Immature natural killer cell (primary cell): ENCODE measurements at regions not wholly inside any gene's neighbourhood (a gene's known extent, or its start where the extent isn't known, plus 50 kb on each side); places are given as distances from the start of the nearest gene placed in this dataset.

Experiments
- DNase-seq, 3 donors: peaks; one replicate each; pipeline ENCODE4 v3.0.0; 2022; ENCODE audit warnings: mixed read lengths in 1 of 3
- H3K27ac Mint-ChIP-seq, 6 donors: one replicate each; pipeline ENCODE4 v1.8.0; 2020; ENCODE audit warnings: mixed read lengths in 6 of 6, mild to moderate bottlenecking in 5 of 6, inconsistent platforms in 4 of 6, moderate library complexity in 3 of 6
- H3K27me3 Mint-ChIP-seq, 3 donors: one replicate each; pipeline ENCODE4 v1.8.0; 2020 to 2021; ENCODE audit warnings: low read depth in 3 of 3, mild to moderate bottlenecking in 3 of 3, mixed read lengths in 3 of 3, moderate library complexity in 3 of 3, inconsistent platforms in 1 of 3
- H3K36me3 Mint-ChIP-seq, 3 donors: one replicate each; pipeline ENCODE4 v1.8.0; 2020; ENCODE audit warnings: mixed read lengths in 3 of 3, inconsistent platforms in 2 of 3, mild to moderate bottlenecking in 2 of 3
- H3K4me1 Mint-ChIP-seq, 2 donors: one replicate each; pipeline ENCODE4 v1.8.0; 2020; ENCODE audit warnings: inconsistent platforms in 2 of 2, mild to moderate bottlenecking in 2 of 2, mixed read lengths in 2 of 2, moderate library complexity in 1 of 2
- H3K4me3 Mint-ChIP-seq, 5 donors: one replicate each; pipeline ENCODE4 v1.8.0; 2020; ENCODE audit warnings: mild to moderate bottlenecking in 5 of 5, mixed read lengths in 5 of 5, inconsistent platforms in 3 of 5, moderate library complexity in 3 of 5
- H3K9me3 Mint-ChIP-seq, 6 donors: one replicate each; pipeline ENCODE4 v1.8.0; 2020; ENCODE audit warnings: mild to moderate bottlenecking in 6 of 6, mixed read lengths in 6 of 6, inconsistent platforms in 4 of 6, moderate library complexity in 3 of 6

DNA sequence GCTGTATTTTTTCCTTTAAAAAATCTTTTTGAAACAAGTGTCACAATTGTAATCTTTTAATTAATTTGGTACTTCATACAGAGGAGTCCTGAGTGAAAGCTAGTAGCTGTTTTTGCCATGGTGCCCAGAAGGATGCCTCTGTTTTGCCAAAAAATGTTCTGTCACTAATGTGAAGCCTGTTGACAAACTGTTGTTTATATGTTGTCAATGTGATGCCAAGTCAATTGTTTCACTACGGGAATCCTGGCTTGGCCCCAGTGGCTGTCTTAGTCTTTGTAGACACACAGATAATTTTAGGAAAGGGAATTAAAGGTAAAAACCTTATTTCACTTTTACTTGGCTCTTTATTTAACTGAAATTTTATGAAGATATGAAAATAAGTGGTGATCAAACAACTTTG, 706.4 kb upstream of the MMS22L start:
- H3K36me3 Mint-ChIP-seq, result no peaks in the 10 kb centered on the region
- H3K27ac Mint-ChIP-seq, result no peak overlapping the region
- H3K9me3 Mint-ChIP-seq, result peaks cover 1 to 15% (median 6%) of the 10 kb centered on the region in 6 donors
- H3K27me3 Mint-ChIP-seq, result no peaks in the 10 kb centered on the region
- DNase-seq, result no peak
- H3K4me1 Mint-ChIP-seq, result no peaks in the 10 kb centered on the region
- H3K4me3 Mint-ChIP-seq, result no peak overlapping the region

DNA sequence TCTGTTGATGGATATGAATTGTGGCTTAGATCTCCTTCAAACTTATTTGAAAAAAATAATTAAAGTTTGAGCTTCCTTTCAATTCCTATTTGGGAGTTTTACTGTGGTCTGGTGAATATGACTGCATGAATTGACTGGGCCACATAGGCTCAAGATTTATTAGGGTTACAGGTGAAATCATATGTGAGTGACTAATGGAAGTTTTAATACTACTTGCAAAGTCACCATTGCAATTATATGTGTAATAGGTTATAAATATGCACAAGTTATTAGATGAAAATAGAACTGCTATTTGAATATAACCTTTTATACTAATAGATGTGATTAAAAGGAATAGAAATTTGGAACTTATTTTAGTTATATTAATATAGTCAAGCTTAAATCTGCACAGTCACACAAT, 712.1 kb upstream of the MMS22L start:
- Mint-ChIP-seq H3K27ac (no peak overlapping the region), H3K4me1 (no peaks in the 10 kb centered on the region), H3K4me3 (no peak overlapping the region), H3K27me3 (peaks cover 0 to 1% (median 0%) of the 10 kb centered on the region in 3 donors), H3K36me3 (no peaks in the 10 kb centered on the region), H3K9me3 (peaks cover 0 to 13% (median 4%) of the 10 kb centered on the region in 6 donors)
- DNase-seq, result no peak

DNA sequence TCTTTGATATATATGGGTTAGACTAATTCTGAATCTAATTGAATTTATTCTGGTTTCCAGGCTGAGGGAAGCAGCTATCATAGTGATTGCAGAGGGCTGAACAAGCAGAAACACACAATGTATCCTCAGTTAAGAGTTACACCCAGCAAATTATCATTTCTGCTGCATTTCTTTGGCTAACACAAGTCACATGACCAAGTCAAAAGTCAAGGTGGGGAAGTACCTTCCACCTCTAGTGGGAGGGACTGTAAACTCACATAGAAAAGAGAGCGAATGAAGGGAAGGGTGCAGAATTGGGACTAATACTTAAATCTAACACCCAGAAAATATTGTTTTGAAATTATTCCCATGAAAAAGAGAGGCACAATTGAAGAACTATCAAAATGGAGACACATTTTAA, 719.7 kb upstream of the MMS22L start:
- Mint-ChIP-seq H3K4me3 (no peak overlapping the region), H3K27ac (no peak overlapping the region), H3K4me1 (no peaks in the 10 kb centered on the region), H3K9me3 (peaks cover 0 to 25% (median 9%) of the 10 kb centered on the region in 6 donors), H3K36me3 (no peaks in the 10 kb centered on the region), H3K27me3 (peaks cover 0 to 2% (median 0%) of the 10 kb centered on the region in 3 donors)
- no peak for DNase-seq

DNA sequence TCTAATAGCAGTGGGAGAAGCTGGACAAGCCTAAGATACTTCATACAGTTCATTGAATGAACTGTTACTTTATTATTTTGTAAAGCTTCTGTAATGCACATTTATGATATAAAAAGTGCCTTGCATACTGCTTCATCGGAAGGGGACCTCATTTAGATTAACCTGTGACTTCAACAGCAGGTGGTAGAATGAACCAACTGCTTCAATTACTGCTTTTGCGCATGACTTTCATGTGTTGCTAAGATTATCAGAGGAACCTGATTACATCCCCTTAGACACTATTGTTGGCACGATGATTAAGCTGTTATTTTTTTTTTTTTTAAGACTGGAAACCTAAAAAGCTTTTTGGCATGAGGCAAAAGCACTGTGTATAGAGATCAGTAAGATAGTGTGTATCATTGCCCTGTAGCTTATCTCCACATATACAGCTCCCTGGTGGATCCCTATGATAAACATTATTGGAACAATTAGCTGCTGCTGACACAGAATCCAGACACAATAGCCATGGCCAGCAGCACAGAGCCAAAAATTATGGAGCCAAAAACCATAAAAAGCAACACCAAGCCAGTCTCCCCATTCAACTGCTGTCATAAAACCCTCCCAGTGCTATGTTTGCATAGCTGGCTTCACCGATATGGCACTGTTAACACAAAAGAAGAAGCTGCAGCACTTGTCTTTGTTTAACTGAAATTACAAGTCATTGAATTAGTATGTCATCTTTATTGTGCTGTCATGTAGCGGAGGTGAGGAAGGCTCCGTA, 731.6 kb upstream of the MMS22L start:
- Mint-ChIP-seq H3K4me3 (no peak overlapping the region), H3K27me3 (no peaks in the 10 kb centered on the region), H3K4me1 (no peaks in the 10 kb centered on the region), H3K27ac (no peak overlapping the region), H3K9me3 (peaks cover 0 to 37% (median 14%) of the 10 kb centered on the region in 6 donors), H3K36me3 (no peaks in the 10 kb centered on the region)
- DNase-seq, result no peak

DNA sequence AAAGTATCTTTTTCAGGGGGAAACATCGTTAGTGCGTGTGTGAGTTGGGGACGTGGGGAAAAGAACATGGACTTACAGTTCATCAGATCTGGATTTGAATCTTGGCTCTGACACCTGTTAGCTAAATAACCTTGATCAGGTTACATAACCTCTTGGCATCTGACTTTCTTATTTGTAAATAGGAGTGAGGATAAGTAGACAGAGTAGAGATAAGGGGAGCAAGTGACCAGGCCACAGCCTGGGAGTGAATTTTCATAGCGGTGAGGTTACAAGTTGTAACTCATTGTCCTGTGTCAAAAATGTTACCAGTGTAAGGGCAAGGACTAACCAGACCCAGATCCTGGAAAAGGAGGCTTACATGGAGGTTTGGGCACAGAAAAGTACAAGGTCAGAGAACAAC, 733.5 kb upstream of the MMS22L start:
- H3K4me1 Mint-ChIP-seq, result no peaks in the 10 kb centered on the region
- H3K27ac Mint-ChIP-seq, result no peak overlapping the region
- H3K27me3 Mint-ChIP-seq, result no peaks in the 10 kb centered on the region
- no peak for DNase-seq
- H3K9me3 Mint-ChIP-seq, result peaks cover 0 to 24% (median 11%) of the 10 kb centered on the region in 6 donors
- no peaks in the 10 kb centered on the region for H3K36me3 Mint-ChIP-seq
- no peak overlapping the region for H3K4me3 Mint-ChIP-seq

DNA sequence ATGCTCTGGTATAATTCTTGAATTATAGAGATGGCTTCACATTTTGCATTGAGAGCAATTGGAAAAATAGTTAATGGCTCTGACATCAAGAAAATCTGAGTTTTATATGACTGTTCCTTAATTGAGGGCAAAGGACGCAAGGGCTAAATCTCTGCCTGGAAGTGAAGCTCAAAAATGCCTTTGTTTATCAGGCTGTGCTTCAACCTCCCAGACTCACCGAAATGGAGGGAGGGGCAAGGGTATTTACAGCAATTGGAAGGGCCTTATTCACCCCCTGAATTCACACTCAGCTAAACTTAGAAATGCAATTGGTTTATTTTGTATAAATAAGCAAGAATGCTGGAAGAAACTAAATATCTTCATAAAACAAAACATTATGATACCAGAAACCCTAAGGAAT, 737.2 kb upstream of the MMS22L start:
- DNase-seq, result no peak
- no peak overlapping the region for H3K4me3 Mint-ChIP-seq
- peaks cover 2 to 33% (median 12%) of the 10 kb centered on the region in 6 donors for H3K9me3 Mint-ChIP-seq
- H3K27me3 Mint-ChIP-seq, result peaks cover 0 to 2% (median 0%) of the 10 kb centered on the region in 3 donors
- no peaks in the 10 kb centered on the region for H3K36me3 Mint-ChIP-seq
- no peak overlapping the region for H3K27ac Mint-ChIP-seq
- H3K4me1 Mint-ChIP-seq, result no peaks in the 10 kb centered on the region

DNA sequence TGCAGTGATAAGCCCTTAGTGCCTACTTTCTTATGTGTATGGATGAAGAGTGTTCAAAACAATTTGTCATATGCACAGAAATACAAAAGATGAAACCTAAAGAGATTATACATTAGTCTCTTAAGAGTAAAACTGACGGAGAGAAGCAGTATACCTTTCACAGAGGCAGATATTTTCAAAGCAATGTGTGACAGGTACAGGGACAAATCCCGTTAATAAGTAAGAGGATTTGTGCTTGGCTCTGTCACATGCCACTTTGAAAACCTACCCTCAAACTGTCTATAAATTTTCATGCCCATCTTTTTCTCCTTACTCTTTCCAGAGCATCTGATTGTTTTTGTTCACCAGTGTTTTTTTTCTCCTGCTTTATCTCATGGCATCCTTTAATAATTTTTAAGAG, 741.3 kb upstream of the MMS22L start:
- H3K9me3 Mint-ChIP-seq, result peaks cover 0 to 28% (median 11%) of the 10 kb centered on the region in 6 donors
- H3K27me3 Mint-ChIP-seq, result peaks cover 2 to 4% (median 2%) of the 10 kb centered on the region in 3 donors
- H3K4me1 Mint-ChIP-seq, result no peaks in the 10 kb centered on the region
- H3K36me3 Mint-ChIP-seq, result peaks cover 0 to 4% (median 0%) of the 10 kb centered on the region in 3 donors
- H3K4me3 Mint-ChIP-seq, result no peak overlapping the region
- no peak overlapping the region for H3K27ac Mint-ChIP-seq
- no peak for DNase-seq

DNA sequence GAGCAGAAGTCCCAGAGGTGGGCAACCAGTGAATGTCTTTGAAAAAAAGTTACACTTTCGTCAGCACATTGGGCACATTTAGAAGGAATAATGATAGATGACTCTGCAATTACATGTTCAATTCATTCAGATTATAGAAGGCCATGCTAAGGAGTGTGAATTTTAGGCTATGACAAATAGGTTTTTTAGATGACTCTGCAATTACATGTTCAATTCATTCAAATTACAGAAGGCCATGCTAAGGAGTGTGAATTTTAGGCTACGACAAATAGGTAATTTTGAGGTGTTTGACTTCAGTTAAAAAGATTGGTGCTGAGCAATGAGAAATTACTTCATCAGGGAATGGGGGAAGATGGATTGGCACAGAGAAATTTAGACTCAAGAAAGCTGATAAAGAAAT, 744.9 kb upstream of the MMS22L start:
- H3K4me3 Mint-ChIP-seq, result no peak overlapping the region

DNA sequence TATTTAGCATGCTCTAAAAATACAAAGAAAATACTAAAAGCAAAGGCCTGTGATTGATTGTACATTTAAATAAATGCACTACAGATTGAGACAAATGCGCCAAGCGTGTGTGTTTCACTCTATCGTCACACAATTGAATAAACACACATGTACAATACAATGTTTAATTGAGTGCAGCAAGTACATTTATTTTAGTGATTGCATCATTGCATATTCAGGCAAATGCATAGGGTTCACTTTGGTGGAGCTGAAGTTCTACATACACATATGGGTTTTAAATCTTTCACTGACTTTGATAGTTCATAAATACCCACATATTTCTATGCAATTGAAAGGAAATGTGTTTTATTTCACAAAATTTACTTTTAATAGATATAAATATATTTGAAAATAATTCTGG, 750.6 kb upstream of the MMS22L start:
- Mint-ChIP-seq H3K4me3 (no peak overlapping the region), H3K27me3 (peaks cover 0 to 4% (median 0%) of the 10 kb centered on the region in 3 donors)

More for the DNA sequence above, 744.9 kb upstream of the MMS22L start:
- Mint-ChIP-seq H3K27me3 (peaks cover 0 to 4% (median 2%) of the 10 kb centered on the region in 3 donors), H3K9me3 (peaks cover 4 to 19% (median 10%) of the 10 kb centered on the region in 6 donors), H3K4me1 (no peaks in the 10 kb centered on the region), H3K36me3 (peaks cover 0 to 4% (median 0%) of the 10 kb centered on the region in 3 donors), H3K27ac (no peak overlapping the region)
- DNase-seq, result no peak

DNA sequence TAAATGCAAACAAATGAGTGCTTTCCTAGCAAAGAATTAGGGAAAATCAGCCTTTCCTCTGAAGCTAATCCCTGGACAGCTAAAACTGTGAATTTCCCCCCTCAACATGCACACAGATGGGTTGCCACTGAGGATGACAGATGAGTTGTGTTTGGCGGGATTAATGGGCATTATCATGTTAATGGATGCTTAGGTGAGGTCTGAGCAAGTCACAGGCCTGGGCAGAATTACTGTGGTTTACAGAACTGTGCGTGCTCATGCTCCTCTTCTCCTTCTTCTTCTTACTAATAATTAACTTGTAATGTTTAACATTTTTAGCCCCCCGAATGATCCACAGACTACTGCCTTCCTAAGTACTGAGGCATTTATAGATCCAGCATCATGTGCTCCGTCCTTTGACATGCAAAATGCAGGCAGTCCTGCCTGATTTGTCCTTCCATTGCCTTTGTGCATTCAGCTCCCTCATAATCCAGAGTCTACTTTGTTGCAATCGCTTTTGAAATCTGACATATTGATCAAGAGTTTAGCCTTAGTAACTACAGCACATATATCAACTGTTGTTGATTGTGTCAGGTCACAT, 753.4 kb upstream of the MMS22L start:
- no peaks in the 10 kb centered on the region for H3K27me3 Mint-ChIP-seq
- no peaks in the 10 kb centered on the region for H3K4me1 Mint-ChIP-seq
- H3K4me3 Mint-ChIP-seq, result no peak overlapping the region
- H3K36me3 Mint-ChIP-seq, result no peaks in the 10 kb centered on the region
- no peak overlapping the region for H3K27ac Mint-ChIP-seq
- H3K9me3 Mint-ChIP-seq, result peaks cover 0 to 6% (median under 1%) of the 10 kb centered on the region in 6 donors
- no peak for DNase-seq

More for the DNA sequence above, 750.6 kb upstream of the MMS22L start:
- no peak for DNase-seq
- H3K4me1 Mint-ChIP-seq, result no peaks in the 10 kb centered on the region
- no peaks in the 10 kb centered on the region for H3K36me3 Mint-ChIP-seq
- H3K9me3 Mint-ChIP-seq, result peaks cover 0 to 9% (median 3%) of the 10 kb centered on the region in 6 donors
- no peak overlapping the region for H3K27ac Mint-ChIP-seq

DNA sequence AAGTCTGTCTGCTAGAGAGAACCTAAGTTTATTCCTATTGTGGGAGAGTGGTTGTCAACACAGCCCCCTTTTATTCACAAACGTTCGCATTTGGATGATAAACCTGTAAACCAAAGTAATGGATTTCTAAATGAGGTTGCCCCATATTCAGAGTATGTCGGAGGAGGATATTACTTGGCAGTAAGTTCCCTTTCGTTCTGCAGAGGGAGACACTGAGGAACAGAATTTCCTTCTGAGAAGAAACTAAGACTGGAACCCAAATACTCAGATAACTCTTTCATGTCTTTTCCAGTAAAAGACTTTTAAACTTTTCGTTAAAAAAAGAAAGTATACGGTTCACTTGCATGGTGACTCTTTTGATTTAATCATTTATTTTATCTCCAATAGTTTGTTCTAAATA, 754.6 kb upstream of the MMS22L start:
- no peaks in the 10 kb centered on the region for H3K4me1 Mint-ChIP-seq
- H3K4me3 Mint-ChIP-seq, result no peak overlapping the region
- H3K27ac Mint-ChIP-seq, result no peak overlapping the region
- no peaks in the 10 kb centered on the region for H3K27me3 Mint-ChIP-seq
- no peaks in the 10 kb centered on the region for H3K36me3 Mint-ChIP-seq
- peaks cover 0 to 6% (median under 1%) of the 10 kb centered on the region in 6 donors for H3K9me3 Mint-ChIP-seq
- no peak for DNase-seq

DNA sequence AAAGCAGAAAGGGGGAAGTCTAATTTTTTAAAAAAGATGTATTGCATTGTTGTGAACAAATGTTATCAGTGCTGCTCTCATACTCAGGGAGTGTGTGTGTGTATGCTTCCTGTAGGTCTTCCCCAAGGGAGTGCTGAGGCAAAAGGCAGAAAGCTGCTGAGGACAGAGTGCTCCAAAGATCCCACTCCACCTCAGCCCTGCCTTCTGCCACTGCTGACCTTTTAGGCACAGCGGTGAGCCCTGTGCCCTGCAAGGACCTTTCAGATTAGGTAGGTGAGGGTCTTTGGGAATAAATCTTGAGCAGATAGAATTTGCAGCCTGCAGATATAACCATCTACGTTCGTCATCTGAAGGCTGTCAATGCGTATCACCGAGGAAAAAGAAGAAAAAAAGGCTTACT, 756.4 kb upstream of the MMS22L start:
- no peak for DNase-seq

DNA sequence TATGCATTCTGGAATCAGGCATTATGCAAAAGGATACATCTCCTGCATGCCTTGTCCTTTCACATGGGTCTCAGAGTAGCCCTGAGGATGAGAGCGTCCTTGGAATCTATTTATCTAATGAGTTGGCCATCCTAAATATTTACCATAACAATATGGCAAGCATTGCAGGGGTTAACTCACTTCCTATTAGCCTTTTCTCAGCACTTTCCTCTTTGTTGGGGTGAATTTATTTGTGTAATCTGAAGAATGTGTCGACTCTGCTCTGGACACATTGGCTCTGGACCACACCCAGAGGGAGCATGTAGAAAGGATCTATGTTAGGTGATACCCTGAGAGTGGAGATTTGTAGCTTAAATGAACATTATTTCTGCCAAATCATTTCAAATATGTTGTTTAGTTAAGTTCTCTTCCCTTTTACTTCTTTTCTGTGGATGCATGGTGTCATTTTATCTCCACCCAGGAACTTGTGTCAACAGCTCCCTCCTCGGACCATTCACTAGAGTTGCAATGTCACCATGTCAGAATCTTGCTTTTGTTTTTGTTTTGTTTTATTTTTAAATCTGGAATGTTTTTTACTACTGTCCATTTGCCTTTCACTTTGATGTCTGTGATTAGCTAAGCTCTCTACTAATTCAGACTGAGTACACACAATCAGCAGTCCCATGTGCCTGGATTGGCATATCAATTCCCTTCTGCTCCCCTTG, 757.0 kb upstream of the MMS22L start:
- Mint-ChIP-seq H3K27me3 (peaks cover 0 to 2% (median 0%) of the 10 kb centered on the region in 3 donors), H3K9me3 (peaks cover 0 to 6% (median under 1%) of the 10 kb centered on the region in 6 donors), H3K4me1 (no peaks in the 10 kb centered on the region), H3K4me3 (no peak overlapping the region), H3K36me3 (no peaks in the 10 kb centered on the region), H3K27ac (no peak overlapping the region)
- DNase-seq, result no peak

More for the DNA sequence above, 756.4 kb upstream of the MMS22L start:
- H3K4me3 Mint-ChIP-seq, result no peak overlapping the region
- no peaks in the 10 kb centered on the region for H3K36me3 Mint-ChIP-seq
- H3K27me3 Mint-ChIP-seq, result peaks cover 0 to 2% (median 0%) of the 10 kb centered on the region in 3 donors
- H3K9me3 Mint-ChIP-seq, result peaks cover 0 to 6% (median under 1%) of the 10 kb centered on the region in 6 donors
- no peaks in the 10 kb centered on the region for H3K4me1 Mint-ChIP-seq
- no peak overlapping the region for H3K27ac Mint-ChIP-seq

DNA sequence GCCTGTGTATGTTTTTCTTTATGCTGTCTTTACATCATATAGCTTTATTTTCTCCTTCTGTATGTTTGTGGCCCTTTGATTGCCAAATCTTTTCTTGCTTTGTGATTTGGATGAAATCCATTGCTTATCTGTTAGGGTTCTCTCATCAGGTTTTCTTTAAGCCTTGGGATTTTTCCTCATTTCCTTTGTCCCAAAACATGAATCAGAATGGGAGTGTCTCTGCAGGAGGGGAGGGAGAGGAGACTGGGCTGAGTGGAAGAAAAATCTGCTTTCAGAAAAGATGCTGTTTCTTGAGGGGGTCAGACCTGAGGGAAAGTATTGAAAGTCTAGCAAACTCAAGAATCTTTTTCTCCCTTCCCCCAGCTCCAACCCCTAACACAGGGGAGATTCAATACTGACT, 758.0 kb upstream of the MMS22L start:
- Mint-ChIP-seq H3K27ac (no peak overlapping the region), H3K36me3 (no peaks in the 10 kb centered on the region), H3K4me1 (no peaks in the 10 kb centered on the region), H3K9me3 (peaks cover 0 to 7% (median 2%) of the 10 kb centered on the region in 6 donors), H3K4me3 (no peak overlapping the region), H3K27me3 (peaks cover 0 to 2% (median 0%) of the 10 kb centered on the region in 3 donors)
- DNase-seq, result no peak
